ENCODE measurements at regions not wholly inside any gene's neighbourhood (a gene's known extent, or its start where the extent isn't known, plus 50 kb on each side); places are given as distances from the start of the nearest gene placed in this dataset.

DNA sequence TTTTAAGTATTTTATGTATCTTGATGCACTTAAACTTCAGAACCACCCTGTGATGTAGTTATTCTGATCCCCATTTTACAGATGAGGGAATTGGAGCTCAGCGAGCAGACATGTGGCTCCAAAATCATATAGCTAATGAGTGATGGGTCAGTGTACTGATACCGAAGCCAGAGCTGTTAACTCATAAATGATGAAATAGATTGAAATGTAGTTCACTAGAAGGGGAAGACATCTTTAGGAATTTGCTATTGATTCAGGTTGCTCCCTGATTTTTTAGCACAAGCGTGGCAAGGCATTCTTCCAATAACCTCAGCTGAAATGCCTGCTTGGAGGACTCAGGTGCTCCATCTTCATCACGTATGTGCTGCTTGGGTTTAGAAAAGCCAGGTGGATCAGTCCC is 228.8 kb downstream of the PTEN start:
- no peak overlapping the region for H3K9ac ChIP-seq (ENCODE audit: low read length in 5 of 5)
- H3K9me3 ChIP-seq (ENCODE audit: control insufficient read depth in 5 of 5, low read length in 5 of 5), result no peaks in the 10 kb centered on the region
- H3K27ac ChIP-seq (ENCODE audit: low read depth, low read length), result no peak overlapping the region
- no peaks in the 10 kb centered on the region for H3K36me3 ChIP-seq (ENCODE audit: control insufficient read depth in 5 of 5, insufficient read depth in 5 of 5, low read length in 5 of 5)
- no peaks in the 10 kb centered on the region for H3K27me3 ChIP-seq (ENCODE audit: control insufficient read depth in 5 of 5, insufficient read depth in 4 of 5, low read length in 5 of 5)
- H3K4me1 ChIP-seq (ENCODE audit: control insufficient read depth in 5 of 5, insufficient read depth in 5 of 5, low read length in 5 of 5), result peaks cover 0 to 28% (median 25%) of the 10 kb centered on the region in 5 donors
- no peak overlapping the region for H3K4me3 ChIP-seq (ENCODE audit: low read depth in 1 of 5, low read length in 5 of 5)

DNA sequence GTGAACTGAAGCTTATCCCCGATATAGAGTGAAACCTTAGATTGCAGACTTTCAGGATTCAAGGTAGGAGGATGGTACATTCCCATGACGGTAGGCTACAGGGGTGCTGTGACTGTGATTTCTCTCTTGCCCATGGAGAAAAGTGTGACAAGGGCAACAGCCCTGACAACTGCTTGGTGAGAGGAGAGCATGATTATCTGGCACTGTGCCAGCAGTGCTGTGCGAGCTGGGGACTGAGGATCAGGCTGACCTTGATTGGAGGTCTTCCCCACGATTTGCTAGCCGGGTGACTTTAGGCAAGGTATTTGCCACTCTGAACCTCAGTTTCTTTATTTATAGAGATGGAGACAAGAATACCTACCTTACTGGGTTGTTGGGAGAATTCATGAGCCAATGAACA is 229.5 kb downstream of the PTEN start:
- H3K27me3 ChIP-seq (ENCODE audit: control insufficient read depth in 5 of 5, insufficient read depth in 4 of 5, low read length in 5 of 5), result no peaks in the 10 kb centered on the region
- no peak overlapping the region for H3K9ac ChIP-seq (ENCODE audit: low read length in 5 of 5)
- no peak overlapping the region for H3K4me3 ChIP-seq (ENCODE audit: low read depth in 1 of 5, low read length in 5 of 5)
- H3K36me3 ChIP-seq (ENCODE audit: control insufficient read depth in 5 of 5, insufficient read depth in 5 of 5, low read length in 5 of 5), result no peaks in the 10 kb centered on the region
- no peaks in the 10 kb centered on the region for H3K9me3 ChIP-seq (ENCODE audit: control insufficient read depth in 5 of 5, low read length in 5 of 5)
- H3K4me1 ChIP-seq (ENCODE audit: control insufficient read depth in 5 of 5, insufficient read depth in 5 of 5, low read length in 5 of 5), result peaks cover 0 to 30% (median 27%) of the 10 kb centered on the region in 5 donors
- peak overlapping the region; percentile 15 for H3K27ac ChIP-seq (ENCODE audit: low read depth, low read length)

DNA sequence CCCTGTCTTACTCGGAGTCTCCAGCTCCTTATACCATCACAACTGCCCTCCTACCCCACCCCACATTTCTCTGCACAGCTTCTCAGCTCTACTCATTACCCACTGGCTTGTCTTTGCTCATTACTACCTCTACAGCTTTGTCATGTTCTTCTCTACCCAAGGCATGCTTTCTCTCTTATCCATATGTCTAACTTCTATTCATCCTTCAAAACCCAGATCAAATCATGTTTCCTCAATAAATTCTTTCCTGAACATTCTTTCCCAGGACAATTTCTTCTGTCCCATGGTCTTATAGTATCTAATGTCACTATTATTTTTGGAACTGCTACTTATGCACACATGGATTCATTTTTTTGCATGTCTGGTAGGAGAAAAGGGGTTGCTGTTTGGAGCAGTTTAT is 231.4 kb downstream of the PTEN start:
- no peaks in the 10 kb centered on the region for H3K36me3 ChIP-seq (ENCODE audit: control insufficient read depth in 5 of 5, insufficient read depth in 5 of 5, low read length in 5 of 5)
- H3K4me3 ChIP-seq (ENCODE audit: low read depth in 1 of 5, low read length in 5 of 5), result no peak overlapping the region
- no peaks in the 10 kb centered on the region for H3K9me3 ChIP-seq (ENCODE audit: control insufficient read depth in 5 of 5, low read length in 5 of 5)
- H3K27ac ChIP-seq (ENCODE audit: low read depth, low read length), result peak overlapping the region; percentile 88
- H3K4me1 ChIP-seq (ENCODE audit: control insufficient read depth in 5 of 5, insufficient read depth in 5 of 5, low read length in 5 of 5), result peaks cover 0 to 28% (median 27%) of the 10 kb centered on the region in 5 donors
- H3K9ac ChIP-seq (ENCODE audit: low read length in 5 of 5), result peak overlapping the region in 1 of 5 donors; percentile 0
- H3K27me3 ChIP-seq (ENCODE audit: control insufficient read depth in 5 of 5, insufficient read depth in 4 of 5, low read length in 5 of 5), result no peaks in the 10 kb centered on the region

- H3K9ac ChIP-seq (ENCODE audit: low read length in 5 of 5), result peak overlapping the region; percentile 5 to 85 (median 42)
- H3K27me3 ChIP-seq (ENCODE audit: control insufficient read depth in 5 of 5, insufficient read depth in 4 of 5, low read length in 5 of 5), result no peaks in the 10 kb centered on the region
- H3K4me1 ChIP-seq (ENCODE audit: control insufficient read depth in 5 of 5, insufficient read depth in 5 of 5, low read length in 5 of 5), result peaks cover 0 to 28% (median 27%) of the 10 kb centered on the region in 5 donors
- H3K9me3 ChIP-seq (ENCODE audit: control insufficient read depth in 5 of 5, low read length in 5 of 5), result no peaks in the 10 kb centered on the region
- H3K27ac ChIP-seq (ENCODE audit: low read depth, low read length), result peak overlapping the region; percentile 88
- peak overlapping the region in 1 of 5 donors; percentile 36 for H3K4me3 ChIP-seq (ENCODE audit: low read depth in 1 of 5, low read length in 5 of 5)
- no peaks in the 10 kb centered on the region for H3K36me3 ChIP-seq (ENCODE audit: control insufficient read depth in 5 of 5, insufficient read depth in 5 of 5, low read length in 5 of 5)
Measured at GRCh38 chr10:88095223-88095721, 231.8 kb downstream of the PTEN start.

GRCh38 chr10:88095778-88096431 is 232.5 kb downstream of the PTEN start:
- H3K4me1 ChIP-seq (ENCODE audit: control insufficient read depth in 5 of 5, insufficient read depth in 5 of 5, low read length in 5 of 5), result peaks cover 0 to 28% (median 27%) of the 10 kb centered on the region in 5 donors
- H3K27me3 ChIP-seq (ENCODE audit: control insufficient read depth in 5 of 5, insufficient read depth in 4 of 5, low read length in 5 of 5), result no peaks in the 10 kb centered on the region
- H3K9me3 ChIP-seq (ENCODE audit: control insufficient read depth in 5 of 5, low read length in 5 of 5), result no peaks in the 10 kb centered on the region
- H3K9ac ChIP-seq (ENCODE audit: low read length in 5 of 5), result peak overlapping the region; percentile 5 to 85 (median 42)
- H3K4me3 ChIP-seq (ENCODE audit: low read depth in 1 of 5, low read length in 5 of 5), result peak overlapping the region in 1 of 5 donors; percentile 36
- no peaks in the 10 kb centered on the region for H3K36me3 ChIP-seq (ENCODE audit: control insufficient read depth in 5 of 5, insufficient read depth in 5 of 5, low read length in 5 of 5)
- H3K27ac ChIP-seq (ENCODE audit: low read depth, low read length), result peak overlapping the region; percentile 88

- Histone ChIP-seq H3K9me3 (ENCODE audit: control insufficient read depth in 5 of 5, low read length in 5 of 5) (no peaks in the 10 kb centered on the region), H3K4me1 (ENCODE audit: control insufficient read depth in 5 of 5, insufficient read depth in 5 of 5, low read length in 5 of 5) (peaks cover 0 to 28% (median 27%) of the 10 kb centered on the region in 5 donors), H3K27me3 (ENCODE audit: control insufficient read depth in 5 of 5, insufficient read depth in 4 of 5, low read length in 5 of 5) (no peaks in the 10 kb centered on the region), H3K27ac (ENCODE audit: low read depth, low read length) (peak overlapping the region; percentile 88), H3K36me3 (ENCODE audit: control insufficient read depth in 5 of 5, insufficient read depth in 5 of 5, low read length in 5 of 5) (no peaks in the 10 kb centered on the region), H3K9ac (ENCODE audit: low read length in 5 of 5) (no peak overlapping the region), H3K4me3 (ENCODE audit: low read depth in 1 of 5, low read length in 5 of 5) (no peak overlapping the region)
Measured at GRCh38 chr10:88097092-88097516, 233.7 kb downstream of the PTEN start.

DNA sequence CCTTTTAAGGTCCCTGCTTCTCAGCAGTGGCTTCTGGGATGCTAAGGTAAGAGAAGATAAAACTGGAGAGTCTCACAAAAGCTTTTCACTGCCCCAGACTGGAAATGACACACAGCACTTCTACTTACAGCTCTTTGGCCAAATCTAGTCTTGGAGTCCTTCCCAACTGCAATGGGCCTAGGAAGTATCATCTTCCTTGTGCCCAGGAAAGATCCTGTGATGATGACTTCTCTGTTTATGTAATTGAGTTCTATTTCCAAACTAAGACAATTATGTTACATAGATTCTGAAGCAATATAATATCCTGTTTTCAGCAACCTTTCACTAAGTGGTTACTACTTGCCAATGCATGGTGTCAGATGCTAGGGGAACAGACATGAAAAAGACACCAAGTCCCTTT is 234.1 kb downstream of the PTEN start:
- Histone ChIP-seq H3K9me3 (ENCODE audit: control insufficient read depth in 5 of 5, low read length in 5 of 5) (no peaks in the 10 kb centered on the region), H3K27ac (ENCODE audit: low read depth, low read length) (peak overlapping the region; percentile 27), H3K27me3 (ENCODE audit: control insufficient read depth in 5 of 5, insufficient read depth in 4 of 5, low read length in 5 of 5) (no peaks in the 10 kb centered on the region), H3K4me1 (ENCODE audit: control insufficient read depth in 5 of 5, insufficient read depth in 5 of 5, low read length in 5 of 5) (peaks cover 0 to 27% (median 26%) of the 10 kb centered on the region in 5 donors), H3K36me3 (ENCODE audit: control insufficient read depth in 5 of 5, insufficient read depth in 5 of 5, low read length in 5 of 5) (no peaks in the 10 kb centered on the region), H3K9ac (ENCODE audit: low read length in 5 of 5) (no peak overlapping the region), H3K4me3 (ENCODE audit: low read depth in 1 of 5, low read length in 5 of 5) (no peak overlapping the region)

- H3K9me3 ChIP-seq (ENCODE audit: control insufficient read depth in 5 of 5, low read length in 5 of 5), result no peaks in the 10 kb centered on the region
- H3K27ac ChIP-seq (ENCODE audit: low read depth, low read length), result no peak overlapping the region
- H3K4me1 ChIP-seq (ENCODE audit: control insufficient read depth in 5 of 5, insufficient read depth in 5 of 5, low read length in 5 of 5), result peaks cover 0 to 9% (median 0%) of the 10 kb centered on the region in 5 donors
- no peak overlapping the region for H3K4me3 ChIP-seq (ENCODE audit: low read depth in 1 of 5, low read length in 5 of 5)
- no peaks in the 10 kb centered on the region for H3K27me3 ChIP-seq (ENCODE audit: control insufficient read depth in 5 of 5, insufficient read depth in 4 of 5, low read length in 5 of 5)
- no peaks in the 10 kb centered on the region for H3K36me3 ChIP-seq (ENCODE audit: control insufficient read depth in 5 of 5, insufficient read depth in 5 of 5, low read length in 5 of 5)
- no peak overlapping the region for H3K9ac ChIP-seq (ENCODE audit: low read length in 5 of 5)
Measured at GRCh38 chr10:88100281-88100680, 236.9 kb downstream of the PTEN start.

- H3K36me3 ChIP-seq (ENCODE audit: control insufficient read depth in 5 of 5, insufficient read depth in 5 of 5, low read length in 5 of 5), result no peaks in the 10 kb centered on the region
- H3K4me3 ChIP-seq (ENCODE audit: low read depth in 1 of 5, low read length in 5 of 5), result no peak overlapping the region
- no peaks in the 10 kb centered on the region for H3K9me3 ChIP-seq (ENCODE audit: control insufficient read depth in 5 of 5, low read length in 5 of 5)
- peaks cover 0 to 5% (median 0%) of the 10 kb centered on the region in 5 donors for H3K4me1 ChIP-seq (ENCODE audit: control insufficient read depth in 5 of 5, insufficient read depth in 5 of 5, low read length in 5 of 5)
- no peak overlapping the region for H3K9ac ChIP-seq (ENCODE audit: low read length in 5 of 5)
- H3K27ac ChIP-seq (ENCODE audit: low read depth, low read length), result no peak overlapping the region
- no peaks in the 10 kb centered on the region for H3K27me3 ChIP-seq (ENCODE audit: control insufficient read depth in 5 of 5, insufficient read depth in 4 of 5, low read length in 5 of 5)
Measured at GRCh38 chr10:88101666-88102065, 238.2 kb downstream of the PTEN start.

- H3K27ac ChIP-seq (ENCODE audit: low read depth, low read length), result no peak overlapping the region
Measured at GRCh38 chr10:88103576-88103975, 240.2 kb downstream of the PTEN start.

More at GRCh38 chr10:88103576-88103975, 240.2 kb downstream of the PTEN start:
- no peaks in the 10 kb centered on the region for H3K36me3 ChIP-seq (ENCODE audit: control insufficient read depth in 5 of 5, insufficient read depth in 5 of 5, low read length in 5 of 5)
- no peak overlapping the region for H3K4me3 ChIP-seq (ENCODE audit: low read depth in 1 of 5, low read length in 5 of 5)
- H3K9me3 ChIP-seq (ENCODE audit: control insufficient read depth in 5 of 5, low read length in 5 of 5), result no peaks in the 10 kb centered on the region
- H3K27me3 ChIP-seq (ENCODE audit: control insufficient read depth in 5 of 5, insufficient read depth in 4 of 5, low read length in 5 of 5), result no peaks in the 10 kb centered on the region
- no peak overlapping the region for H3K9ac ChIP-seq (ENCODE audit: low read length in 5 of 5)
- peaks cover 0 to 12% (median 2%) of the 10 kb centered on the region in 5 donors for H3K4me1 ChIP-seq (ENCODE audit: control insufficient read depth in 5 of 5, insufficient read depth in 5 of 5, low read length in 5 of 5)

Data from subcutaneous abdominal adipose tissue (tissue), 5 donors.